Thyroid gland (tissue), 4 donors: ENCODE measurements at regions not wholly inside any gene's neighbourhood (a gene's known extent, or its start where the extent isn't known, plus 50 kb on each side); places are given as distances from the start of the nearest gene placed in this dataset.

Source experiments
- CTCF ChIP-seq, 6 experiments: fragments of 200-600 bp in 3 of 6; fragments of 450-650 bp in 3 of 6; sonication (generic) in 3 of 6; IDR thresholded peaks; one replicate each; pipeline ENCODE4 v1.5.1; 2016 to 2019; ENCODE audit warnings: antibody characterized with exemption in 6 of 6, mild to moderate bottlenecking in 2 of 6, inconsistent platforms in 1 of 6, moderate library complexity in 1 of 6
- POLR2A ChIP-seq, 2 donors: fragments of 450-650 bp; IDR thresholded peaks; one replicate each; pipeline ENCODE4 v1.6.1; 2017; ENCODE audit warnings: antibody characterized with exemption in 2 of 2, mild to moderate bottlenecking in 2 of 2, moderate library complexity in 1 of 2

- TF ChIP-seq CTCF (IDR thresholded peaks at IDR 0.05) (no peak), POLR2A (IDR thresholded peaks at IDR 0.05) (no peak)
Observed at GRCh38 chr3:193872265-193872753, 263.6 kb upstream of the HES1 start.
